ENCODE measurements at regions not wholly inside any gene's neighbourhood (a gene's known extent, or its start where the extent isn't known, plus 50 kb on each side); places are given as distances from the start of the nearest gene placed in this dataset.

DNA sequence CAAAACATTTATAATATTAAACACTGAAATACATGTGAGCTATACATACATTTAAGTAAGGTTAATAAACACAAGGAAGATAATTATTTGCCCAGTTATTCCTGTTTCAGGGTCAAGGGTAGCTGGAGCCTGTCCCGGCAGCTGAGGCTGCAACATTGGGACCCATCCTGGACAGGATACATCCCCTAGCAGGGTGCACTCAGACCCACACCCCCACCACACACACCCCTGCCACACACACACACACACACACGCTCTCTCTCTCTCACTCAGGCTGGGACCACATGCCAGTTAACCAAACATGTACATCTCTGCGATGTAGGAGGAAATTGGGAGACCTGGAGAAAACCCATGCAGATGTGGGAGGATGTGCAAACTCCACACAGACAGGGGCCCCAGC is 112.6 kb upstream of the TMCC3 start:
- intact Hi-C loops (cut with DNase I), result loop anchor here (10.0 kb wide), 1 partner anchor 218 kb away; no protein-coding TSS in a partner anchor

DNA sequence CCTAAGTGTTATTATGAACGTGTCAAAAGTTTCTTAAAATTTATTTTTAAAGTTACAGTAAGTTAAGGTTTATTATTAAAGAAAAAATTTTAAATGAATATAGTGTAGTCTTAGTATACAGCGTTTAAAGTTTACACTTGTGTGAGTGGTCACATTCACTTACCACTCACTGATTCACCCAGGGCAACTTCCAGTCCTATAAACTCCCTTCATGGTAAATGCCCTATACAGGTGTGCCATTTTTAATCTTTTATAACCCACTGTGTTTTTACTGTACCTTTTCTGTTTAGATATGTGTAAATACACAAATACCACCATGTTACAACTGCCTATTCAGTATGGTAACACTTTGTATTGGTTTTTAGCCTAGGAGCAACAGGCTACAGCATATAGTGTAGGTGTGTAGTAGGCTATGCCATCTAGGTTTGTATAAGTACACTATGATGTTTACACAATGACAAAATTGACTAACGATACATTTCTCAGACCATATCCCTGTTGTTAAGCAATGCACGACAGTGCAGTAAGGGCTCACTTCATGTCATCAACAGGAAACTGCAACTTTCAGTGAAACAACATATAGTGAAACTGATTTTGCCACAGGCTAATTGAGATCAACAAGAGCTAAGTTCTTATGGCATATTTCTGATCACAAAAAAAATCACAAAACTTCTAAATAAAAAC is 112.0 kb upstream of the TMCC3 start:
- DNase-seq, result no peak
- H3K36me3 ChIP-seq, result no peaks in the 10 kb centered on the region
- no peaks in the 10 kb centered on the region for H3K9me3 ChIP-seq
- TF ChIP-seq, protein P1, sequence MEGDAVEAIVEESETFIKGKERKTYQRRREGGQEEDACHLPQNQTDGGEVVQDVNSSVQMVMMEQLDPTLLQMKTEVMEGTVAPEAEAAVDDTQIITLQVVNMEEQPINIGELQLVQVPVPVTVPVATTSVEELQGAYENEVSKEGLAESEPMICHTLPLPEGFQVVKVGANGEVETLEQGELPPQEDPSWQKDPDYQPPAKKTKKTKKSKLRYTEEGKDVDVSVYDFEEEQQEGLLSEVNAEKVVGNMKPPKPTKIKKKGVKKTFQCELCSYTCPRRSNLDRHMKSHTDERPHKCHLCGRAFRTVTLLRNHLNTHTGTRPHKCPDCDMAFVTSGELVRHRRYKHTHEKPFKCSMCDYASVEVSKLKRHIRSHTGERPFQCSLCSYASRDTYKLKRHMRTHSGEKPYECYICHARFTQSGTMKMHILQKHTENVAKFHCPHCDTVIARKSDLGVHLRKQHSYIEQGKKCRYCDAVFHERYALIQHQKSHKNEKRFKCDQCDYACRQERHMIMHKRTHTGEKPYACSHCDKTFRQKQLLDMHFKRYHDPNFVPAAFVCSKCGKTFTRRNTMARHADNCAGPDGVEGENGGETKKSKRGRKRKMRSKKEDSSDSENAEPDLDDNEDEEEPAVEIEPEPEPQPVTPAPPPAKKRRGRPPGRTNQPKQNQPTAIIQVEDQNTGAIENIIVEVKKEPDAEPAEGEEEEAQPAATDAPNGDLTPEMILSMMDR (IDR thresholded peaks at IDR 0.05), result no peak
- intact Hi-C loops (cut with DNase I), result loop anchor here (10.0 kb wide), 1 partner anchor 218 kb away; no protein-coding TSS in a partner anchor
- H3K27me3 ChIP-seq, result no peaks in the 10 kb centered on the region
- no peak overlapping the region for H3K4me3 ChIP-seq
- H3K27ac ChIP-seq, result no peak overlapping the region
- ATAC-seq, result peak; percentile 41
- no peaks in the 10 kb centered on the region for H3K4me1 ChIP-seq

More for the DNA sequence above, 112.6 kb upstream of the TMCC3 start:
- peak; percentile 36 for ATAC-seq
- Histone ChIP-seq H3K4me1 (no peaks in the 10 kb centered on the region), H3K27ac (no peak overlapping the region), H3K4me3 (no peak overlapping the region), H3K9me3 (no peaks in the 10 kb centered on the region), H3K36me3 (no peaks in the 10 kb centered on the region), H3K27me3 (no peaks in the 10 kb centered on the region)
- no peak for DNase-seq
- TF ChIP-seq, protein P1 (IDR thresholded peaks at IDR 0.05), result no peak

DNA sequence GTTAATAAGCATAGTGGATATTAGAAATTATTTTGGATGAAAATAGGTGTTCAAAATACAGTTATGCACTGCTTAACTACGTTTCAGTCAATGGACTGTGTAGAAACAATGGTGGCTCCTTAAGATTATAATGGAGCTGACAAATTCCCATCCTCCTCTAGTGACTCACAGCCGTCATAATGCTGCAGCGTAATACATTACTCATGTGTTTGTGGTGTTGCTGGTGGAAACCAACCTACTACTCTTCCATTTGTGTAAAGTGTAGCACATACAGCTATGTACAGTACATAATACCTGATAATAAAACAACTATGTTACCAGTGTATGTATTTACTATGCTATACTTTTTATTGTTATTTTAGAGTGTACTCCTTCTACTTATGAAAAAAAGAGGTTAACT is 111.2 kb upstream of the TMCC3 start:
- Histone ChIP-seq H3K36me3 (no peaks in the 10 kb centered on the region), H3K27me3 (no peaks in the 10 kb centered on the region), H3K4me1 (no peaks in the 10 kb centered on the region), H3K27ac (no peak overlapping the region), H3K4me3 (no peak overlapping the region), H3K9me3 (no peaks in the 10 kb centered on the region)
- intact Hi-C loops (cut with DNase I), result loop anchor here (10.0 kb wide), 1 partner anchor 217 kb away; no protein-coding TSS in a partner anchor
- ATAC-seq (no peak), DNase-seq (no peak)
- TF ChIP-seq, protein P1 (IDR thresholded peaks at IDR 0.05), result no peak

DNA sequence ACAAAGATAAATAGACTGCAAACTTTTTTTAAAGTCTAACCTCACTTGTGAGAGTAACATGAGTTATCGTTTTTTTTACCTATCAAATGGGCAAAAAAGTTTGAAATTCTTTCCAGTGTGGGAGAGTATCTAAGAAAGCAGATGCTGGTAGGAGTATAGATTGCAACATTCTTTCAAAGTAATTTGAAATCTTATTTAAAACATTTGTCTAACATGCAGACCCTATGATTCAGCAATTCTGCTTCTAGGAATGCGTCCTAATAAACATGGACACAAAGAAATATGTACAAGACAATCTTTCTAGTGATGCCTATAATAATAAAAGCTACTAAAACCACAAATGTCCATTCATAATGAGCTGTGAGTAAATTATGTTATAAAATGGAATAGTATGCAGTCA is 110.4 kb upstream of the TMCC3 start:
- no peaks in the 10 kb centered on the region for H3K4me1 ChIP-seq
- intact Hi-C loops (cut with DNase I), result loop anchor here (10.0 kb wide), 1 partner anchor 216 kb away; no protein-coding TSS in a partner anchor
- no peaks in the 10 kb centered on the region for H3K9me3 ChIP-seq
- no peaks in the 10 kb centered on the region for H3K36me3 ChIP-seq
- no peak overlapping the region for H3K27ac ChIP-seq
- no peaks in the 10 kb centered on the region for H3K27me3 ChIP-seq
- no peak overlapping the region for H3K4me3 ChIP-seq
- no peak for DNase-seq
- no peak for ATAC-seq
- TF ChIP-seq, protein P1 (IDR thresholded peaks at IDR 0.05), result no peak

DNA sequence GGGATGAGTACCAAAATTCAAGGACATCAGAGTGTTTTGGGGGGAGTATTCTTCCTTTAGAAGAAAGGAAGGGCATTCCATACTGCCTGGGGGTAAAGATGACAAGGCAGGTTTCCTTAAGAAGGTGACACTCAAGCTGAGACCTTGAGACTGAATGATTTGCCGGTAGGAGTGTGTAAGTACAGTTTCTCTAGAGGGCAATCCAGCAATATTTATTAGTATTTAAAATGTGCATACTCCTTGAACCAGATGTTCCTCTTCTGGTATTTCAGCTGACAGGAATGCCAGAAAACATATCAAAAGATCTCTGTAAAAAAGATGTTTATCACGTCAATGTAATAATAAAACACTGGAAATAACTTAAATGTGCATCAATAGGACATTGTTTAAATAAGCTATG is 106.4 kb upstream of the TMCC3 start:
- TF ChIP-seq, protein P1 (IDR thresholded peaks at IDR 0.05), result no peak
- H3K4me3 ChIP-seq, result no peak overlapping the region
- no peaks in the 10 kb centered on the region for H3K36me3 ChIP-seq
- no peaks in the 10 kb centered on the region for H3K9me3 ChIP-seq
- H3K27ac ChIP-seq, result no peak overlapping the region
- DNase-seq (no peak), ATAC-seq (no peak)
- intact Hi-C loops (cut with DNase I), result no loop called here
- no peaks in the 10 kb centered on the region for H3K27me3 ChIP-seq
- H3K4me1 ChIP-seq, result no peaks in the 10 kb centered on the region

Measured in upper lobe of right lung (tissue), 1 donor.